ENCODE measurements at regions not wholly inside any gene's neighbourhood (a gene's known extent, or its start where the extent isn't known, plus 50 kb on each side); places are given as distances from the start of the nearest gene placed in this dataset.

- no peak overlapping the region for H3K4me2 ChIP-seq (ENCODE audit: low read length)
- H3K9me3 ChIP-seq (ENCODE audit: control insufficient read depth, insufficient read depth, low read length): no peaks in the 10 kb centered on the region
- no peak overlapping the region for H3K4me3 ChIP-seq (ENCODE audit: low read length)
- H3K36me3 ChIP-seq (ENCODE audit: control insufficient read depth, low read length): no peaks in the 10 kb centered on the region
- H3F3A ChIP-seq (ENCODE audit: control insufficient read depth, insufficient read depth): no peaks in the 10 kb centered on the region
- TF ChIP-seq EZH2phosphoT487 (IDR thresholded peaks at IDR 0.05; ENCODE audit: borderline replicate concordance, low read length): no peak
- H3K79me2 ChIP-seq (ENCODE audit: control insufficient read depth, low read length): no peaks in the 10 kb centered on the region
- no peaks in the 10 kb centered on the region for H3K9me2 ChIP-seq (replicated peaks; ENCODE audit: control insufficient read depth, low read length)
- H3K27ac ChIP-seq (ENCODE audit: low read depth, low read length): no peak overlapping the region
- H3K4me1 ChIP-seq (ENCODE audit: control insufficient read depth, low read length): no peaks in the 10 kb centered on the region
- H4K20me1 ChIP-seq (ENCODE audit: control insufficient read depth, insufficient read depth, low read depth, low read length): no peaks in the 10 kb centered on the region
- H3K27me3 ChIP-seq (ENCODE audit: control insufficient read depth, low read length): 0 out of 2 replicates have a peak, but pooled peaks cover 6% of the 10 kb centered on the region
Measured at GRCh38 chr2:142574388-142574787, 303.1 kb upstream of the KYNU start.

GRCh38 chr2:142572346-142573132, 304.9 kb upstream of the KYNU start:
- TF ChIP-seq EZH2phosphoT487 (IDR thresholded peaks at IDR 0.05; ENCODE audit: borderline replicate concordance, low read length): no peak
- TF ChIP-seq, protein P1, sequence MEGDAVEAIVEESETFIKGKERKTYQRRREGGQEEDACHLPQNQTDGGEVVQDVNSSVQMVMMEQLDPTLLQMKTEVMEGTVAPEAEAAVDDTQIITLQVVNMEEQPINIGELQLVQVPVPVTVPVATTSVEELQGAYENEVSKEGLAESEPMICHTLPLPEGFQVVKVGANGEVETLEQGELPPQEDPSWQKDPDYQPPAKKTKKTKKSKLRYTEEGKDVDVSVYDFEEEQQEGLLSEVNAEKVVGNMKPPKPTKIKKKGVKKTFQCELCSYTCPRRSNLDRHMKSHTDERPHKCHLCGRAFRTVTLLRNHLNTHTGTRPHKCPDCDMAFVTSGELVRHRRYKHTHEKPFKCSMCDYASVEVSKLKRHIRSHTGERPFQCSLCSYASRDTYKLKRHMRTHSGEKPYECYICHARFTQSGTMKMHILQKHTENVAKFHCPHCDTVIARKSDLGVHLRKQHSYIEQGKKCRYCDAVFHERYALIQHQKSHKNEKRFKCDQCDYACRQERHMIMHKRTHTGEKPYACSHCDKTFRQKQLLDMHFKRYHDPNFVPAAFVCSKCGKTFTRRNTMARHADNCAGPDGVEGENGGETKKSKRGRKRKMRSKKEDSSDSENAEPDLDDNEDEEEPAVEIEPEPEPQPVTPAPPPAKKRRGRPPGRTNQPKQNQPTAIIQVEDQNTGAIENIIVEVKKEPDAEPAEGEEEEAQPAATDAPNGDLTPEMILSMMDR (IDR thresholded peaks at IDR 0.05; ENCODE audit: low read depth, low read length, poor library complexity, severe bottlenecking): no peak
- Histone ChIP-seq H4K20me1 (ENCODE audit: control insufficient read depth, insufficient read depth, low read depth, low read length) (no peaks in the 10 kb centered on the region), H3F3A (ENCODE audit: control insufficient read depth, insufficient read depth) (no peaks in the 10 kb centered on the region), H3K9me3 (ENCODE audit: control insufficient read depth, insufficient read depth, low read length) (no peaks in the 10 kb centered on the region), H3K36me3 (ENCODE audit: control insufficient read depth, low read length) (no peaks in the 10 kb centered on the region), H3K4me3 (ENCODE audit: low read length) (no peak overlapping the region), H3K79me2 (ENCODE audit: control insufficient read depth, low read length) (no peaks in the 10 kb centered on the region), H3K4me1 (ENCODE audit: control insufficient read depth, low read length) (no peaks in the 10 kb centered on the region), H3K27me3 (ENCODE audit: control insufficient read depth, low read length) (0 out of 2 replicates have a peak, but pooled peaks cover 7% of the 10 kb centered on the region), H3K27ac (ENCODE audit: low read depth, low read length) (no peak overlapping the region), H3K9me2 (replicated peaks; ENCODE audit: control insufficient read depth, low read length) (no peaks in the 10 kb centered on the region), H3K4me2 (ENCODE audit: low read length) (no peak overlapping the region)

GRCh38 chr2:142571934-142572333, 305.5 kb upstream of the KYNU start:
- Histone ChIP-seq H3K4me3 (ENCODE audit: low read length) (no peak overlapping the region), H3K27me3 (ENCODE audit: control insufficient read depth, low read length) (0 out of 2 replicates have a peak, but pooled peaks cover 7% of the 10 kb centered on the region), H3F3A (ENCODE audit: control insufficient read depth, insufficient read depth) (no peaks in the 10 kb centered on the region), H3K79me2 (ENCODE audit: control insufficient read depth, low read length) (no peaks in the 10 kb centered on the region), H4K20me1 (ENCODE audit: control insufficient read depth, insufficient read depth, low read depth, low read length) (no peaks in the 10 kb centered on the region), H3K27ac (ENCODE audit: low read depth, low read length) (no peak overlapping the region), H3K4me1 (ENCODE audit: control insufficient read depth, low read length) (no peaks in the 10 kb centered on the region), H3K4me2 (ENCODE audit: low read length) (no peak overlapping the region), H3K9me3 (ENCODE audit: control insufficient read depth, insufficient read depth, low read length) (no peaks in the 10 kb centered on the region), H3K9me2 (replicated peaks; ENCODE audit: control insufficient read depth, low read length) (no peaks in the 10 kb centered on the region), H3K36me3 (ENCODE audit: control insufficient read depth, low read length) (no peaks in the 10 kb centered on the region)
- no peak for TF ChIP-seq EZH2phosphoT487 (IDR thresholded peaks at IDR 0.05; ENCODE audit: borderline replicate concordance, low read length)

GRCh38 chr2:142562900-142563299, 314.6 kb upstream of the KYNU start:
- Histone ChIP-seq H4K20me1 (ENCODE audit: control insufficient read depth, insufficient read depth, low read depth, low read length) (no peaks in the 10 kb centered on the region), H3K4me1 (ENCODE audit: control insufficient read depth, low read length) (no peaks in the 10 kb centered on the region), H3K9me2 (replicated peaks; ENCODE audit: control insufficient read depth, low read length) (no peaks in the 10 kb centered on the region), H3K36me3 (ENCODE audit: control insufficient read depth, low read length) (no peaks in the 10 kb centered on the region), H3K9me3 (ENCODE audit: control insufficient read depth, insufficient read depth, low read length) (no peaks in the 10 kb centered on the region; the same call in 1 of the 2 replicates), H3K4me3 (ENCODE audit: low read length) (no peak overlapping the region), H3K79me2 (ENCODE audit: control insufficient read depth, low read length) (no peaks in the 10 kb centered on the region), H3F3A (ENCODE audit: control insufficient read depth, insufficient read depth) (no peaks in the 10 kb centered on the region), H3K27ac (ENCODE audit: low read depth, low read length) (no peak overlapping the region), H3K27me3 (ENCODE audit: control insufficient read depth, low read length) (no peaks in the 10 kb centered on the region), H3K4me2 (ENCODE audit: low read length) (no peak overlapping the region)
- TF ChIP-seq EZH2phosphoT487 (IDR thresholded peaks at IDR 0.05; ENCODE audit: borderline replicate concordance, low read length): no peak
- TF ChIP-seq, protein P1 (IDR thresholded peaks at IDR 0.05; ENCODE audit: low read depth, low read length, poor library complexity, severe bottlenecking): no peak

All from DOHH2 (cell line).